Vagina (tissue), 2 donors: ENCODE measurements at regions not wholly inside any gene's neighbourhood (a gene's known extent, or its start where the extent isn't known, plus 50 kb on each side); places are given as distances from the start of the nearest gene placed in this dataset.
"Not testable (repeated sequence)": the region's sequence is repeated elsewhere in the genome, so short reads cannot be mapped to it uniquely, and the experiment has no call there.

ENCODE experiments used
- POLR2AphosphoS5 ChIP-seq, 2 donors: sonication (generic); formaldehyde crosslinking; IDR thresholded peaks; one replicate each; pipeline ENCODE4 v1.9.0; 2017; ENCODE audit warnings: antibody characterized with exemption in 2 of 2, mild to moderate bottlenecking in 2 of 2, low read depth in 1 of 2; ENCODE audit not compliant: insufficient read depth in 1 of 2
- TF ChIP-seq, protein P1 (sequence below), 3 experiments: fragments of 450-650 bp in 2 of 3; fragments of 200-600 bp in 1 of 3; sonication (generic) in 1 of 3; IDR thresholded peaks; one replicate each; pipeline ENCODE4 v1.5.1; 2017 to 2019; ENCODE audit warnings: antibody characterized with exemption in 3 of 3, mild to moderate bottlenecking in 2 of 3, moderate library complexity in 2 of 3

DNA sequence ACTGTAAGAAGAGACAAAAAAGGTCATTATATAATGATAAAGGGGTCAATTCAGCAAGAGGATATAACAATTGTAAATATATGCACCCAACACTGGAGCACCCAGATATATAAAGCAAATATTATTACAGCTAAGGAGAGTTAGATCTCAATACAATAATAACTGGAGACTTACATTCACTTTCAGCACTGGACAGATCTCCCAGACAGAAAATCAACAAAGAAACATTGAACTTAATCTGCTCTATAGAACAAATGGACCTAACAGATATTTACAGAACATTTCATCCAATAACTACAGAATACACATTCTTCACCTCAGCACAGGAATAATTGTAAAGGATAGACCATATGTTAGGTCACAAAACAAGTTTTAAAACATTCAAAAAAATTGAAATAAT, 512.9 kb downstream of the RPS29 start:
- TF ChIP-seq, protein P1, sequence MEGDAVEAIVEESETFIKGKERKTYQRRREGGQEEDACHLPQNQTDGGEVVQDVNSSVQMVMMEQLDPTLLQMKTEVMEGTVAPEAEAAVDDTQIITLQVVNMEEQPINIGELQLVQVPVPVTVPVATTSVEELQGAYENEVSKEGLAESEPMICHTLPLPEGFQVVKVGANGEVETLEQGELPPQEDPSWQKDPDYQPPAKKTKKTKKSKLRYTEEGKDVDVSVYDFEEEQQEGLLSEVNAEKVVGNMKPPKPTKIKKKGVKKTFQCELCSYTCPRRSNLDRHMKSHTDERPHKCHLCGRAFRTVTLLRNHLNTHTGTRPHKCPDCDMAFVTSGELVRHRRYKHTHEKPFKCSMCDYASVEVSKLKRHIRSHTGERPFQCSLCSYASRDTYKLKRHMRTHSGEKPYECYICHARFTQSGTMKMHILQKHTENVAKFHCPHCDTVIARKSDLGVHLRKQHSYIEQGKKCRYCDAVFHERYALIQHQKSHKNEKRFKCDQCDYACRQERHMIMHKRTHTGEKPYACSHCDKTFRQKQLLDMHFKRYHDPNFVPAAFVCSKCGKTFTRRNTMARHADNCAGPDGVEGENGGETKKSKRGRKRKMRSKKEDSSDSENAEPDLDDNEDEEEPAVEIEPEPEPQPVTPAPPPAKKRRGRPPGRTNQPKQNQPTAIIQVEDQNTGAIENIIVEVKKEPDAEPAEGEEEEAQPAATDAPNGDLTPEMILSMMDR (IDR thresholded peaks at IDR 0.05): not testable (repeated sequence)
- TF ChIP-seq POLR2AphosphoS5 (IDR thresholded peaks at IDR 0.05; ENCODE audit: insufficient read depth in 1 of 2, low read depth in 1 of 2): not testable (repeated sequence)
